ENCODE measurements at regions not wholly inside any gene's neighbourhood (a gene's known extent, or its start where the extent isn't known, plus 50 kb on each side); places are given as distances from the start of the nearest gene placed in this dataset.

- ATAC-seq (no peak), DNase-seq (ENCODE audit: low spot score) (no peak)
Observed at GRCh38 chr2:57894381-57894780, 152.2 kb upstream of the VRK2 start.

- no peak for DNase-seq (ENCODE audit: low spot score)
- no peak for ATAC-seq
Observed at GRCh38 chr2:57897920-57898319, 148.7 kb upstream of the VRK2 start.

DNA sequence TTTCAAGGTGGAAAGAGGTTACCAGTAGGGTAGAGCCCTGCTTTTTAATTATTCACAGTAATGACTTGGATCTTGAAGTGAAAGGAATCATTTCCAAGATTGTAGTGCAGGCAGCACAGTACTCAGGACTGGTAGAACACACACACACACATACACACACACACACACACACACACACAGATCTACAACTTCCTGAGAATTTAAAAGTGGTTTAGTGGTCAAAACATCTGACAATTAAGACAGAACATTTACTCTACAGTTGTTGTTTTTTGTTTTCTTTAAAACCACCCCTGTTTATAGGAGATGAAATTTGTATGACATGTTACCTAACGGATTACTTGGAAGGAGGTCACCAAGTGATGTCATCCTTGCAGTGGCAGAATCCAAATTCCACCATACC, 146.7 kb upstream of the VRK2 start:
- ATAC-seq (no peak), DNase-seq (ENCODE audit: low spot score) (no peak)

- no peak for DNase-seq (ENCODE audit: low spot score)
- ATAC-seq: no peak
Observed at GRCh38 chr2:57902578-57902977, 144.0 kb upstream of the VRK2 start.

GRCh38 chr2:57906152-57906732, 140.4 kb upstream of the VRK2 start:
- DNase-seq (ENCODE audit: low spot score) (no peak), ATAC-seq (peak; percentile 92)

GRCh38 chr2:57907411-57907810, 139.2 kb upstream of the VRK2 start:
- ATAC-seq (no peak), DNase-seq (ENCODE audit: low spot score) (no peak)

DNA sequence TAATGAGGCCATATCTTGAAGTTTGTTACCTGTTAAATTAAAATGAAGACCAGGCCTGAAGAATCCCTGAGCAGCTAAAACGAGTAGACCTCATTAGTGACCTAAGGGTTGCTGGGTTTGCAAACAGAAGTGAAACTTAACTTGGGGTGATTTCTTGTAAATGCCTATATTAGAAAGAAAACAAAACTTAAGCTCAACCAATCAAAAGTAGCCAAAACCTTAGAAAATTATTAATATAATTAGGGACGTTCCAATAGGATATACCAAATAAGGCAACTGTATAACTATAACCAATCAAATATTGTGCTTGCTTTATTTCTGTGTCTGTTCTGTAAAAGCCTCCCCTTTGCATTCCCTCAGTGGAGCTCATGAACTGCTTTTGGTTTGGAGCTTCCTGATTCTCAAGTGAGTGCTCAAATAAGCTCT, 137.9 kb upstream of the VRK2 start:
- DNase-seq (ENCODE audit: low spot score): no peak
- no peak for ATAC-seq

DNA sequence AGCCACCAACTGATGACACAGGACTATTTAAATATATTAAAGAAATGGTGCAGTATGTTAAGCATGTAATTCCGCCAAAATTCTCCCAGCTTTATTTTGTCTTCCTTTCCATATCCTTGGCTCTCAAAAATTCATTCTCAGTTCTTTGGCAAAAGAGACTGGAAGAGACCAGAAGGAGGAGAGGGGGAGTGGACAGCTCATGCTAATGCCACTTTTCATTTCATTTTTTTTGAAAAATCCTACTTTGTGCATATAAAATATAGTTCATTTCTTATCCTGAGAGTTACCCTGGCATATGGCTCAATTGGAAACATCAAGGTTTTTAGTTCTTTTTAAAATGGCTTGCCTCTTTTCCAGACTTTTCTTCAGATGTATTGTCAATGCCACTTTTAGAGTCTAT, 128.5 kb upstream of the VRK2 start:
- no peak for ATAC-seq
- DNase-seq (ENCODE audit: low spot score): no peak

DNA sequence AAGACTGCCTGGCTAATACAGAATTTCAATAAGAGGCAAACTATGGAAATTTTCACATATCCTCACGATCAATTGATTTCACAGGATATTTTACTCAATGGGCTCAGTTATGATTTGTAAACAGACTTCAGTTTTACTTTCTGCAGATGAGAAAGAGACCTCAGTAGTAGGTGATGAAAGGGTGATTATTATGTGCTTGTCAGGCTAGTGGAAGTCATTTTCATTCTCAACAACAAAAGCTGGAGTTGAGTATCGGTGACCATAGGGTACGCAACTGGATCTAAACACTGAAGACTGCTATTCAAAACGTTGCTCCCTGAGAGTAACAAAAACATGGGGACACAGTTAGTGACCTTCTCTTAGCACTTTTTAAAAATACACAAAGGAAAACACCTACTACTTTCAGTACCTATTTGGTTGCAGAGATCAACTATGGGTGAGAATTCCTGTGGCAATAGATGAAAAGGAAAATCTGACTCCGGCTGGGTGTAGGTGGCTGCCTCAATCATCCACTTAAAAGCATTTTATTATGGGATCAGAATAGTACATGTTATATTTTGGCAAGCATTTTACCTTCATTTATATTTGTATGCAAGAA, 126.2 kb upstream of the VRK2 start:
- no peak for DNase-seq (ENCODE audit: low spot score)
- ATAC-seq: no peak

- ATAC-seq (no peak), DNase-seq (ENCODE audit: low spot score) (no peak)
Observed at GRCh38 chr2:57934659-57935058, 111.9 kb upstream of the VRK2 start.

DNA sequence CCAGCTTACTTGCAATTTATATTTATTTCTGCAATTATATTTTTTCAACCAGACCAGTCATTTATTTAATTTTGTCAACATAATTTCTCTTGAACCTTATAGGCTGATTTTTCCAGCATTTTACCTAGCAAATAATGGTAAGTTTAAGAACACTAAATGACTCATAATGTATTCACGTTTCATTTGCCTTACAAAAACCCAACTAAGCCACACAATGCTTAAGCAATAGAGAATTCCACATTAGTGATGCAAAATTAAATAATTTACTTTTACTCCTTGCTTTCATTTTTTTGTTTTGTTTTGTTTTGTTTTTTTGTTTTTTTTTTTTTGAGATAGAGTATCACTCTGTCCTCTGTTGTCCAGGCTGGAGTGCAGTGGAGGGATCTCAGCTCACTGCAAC, 110.4 kb upstream of the VRK2 start:
- DNase-seq (ENCODE audit: low spot score): no peak
- ATAC-seq: no peak

DNA sequence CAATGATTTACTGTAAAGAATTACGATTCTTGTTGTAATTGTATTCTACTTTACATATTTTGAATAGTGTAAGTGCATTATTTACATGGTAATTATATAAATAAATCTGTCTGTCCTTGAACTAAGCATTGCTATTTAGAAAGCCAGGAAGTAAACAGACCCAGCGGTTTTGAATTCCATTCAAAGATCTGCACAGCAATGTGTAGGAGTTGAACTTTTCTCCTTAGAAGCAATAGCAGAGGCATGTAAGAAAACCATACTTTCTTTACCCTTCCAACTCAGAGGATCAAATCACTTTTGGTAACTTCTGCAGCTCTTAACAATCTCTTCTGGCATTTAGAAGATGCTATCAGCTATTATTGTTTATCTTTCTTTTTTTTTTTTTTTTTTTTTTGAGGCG, 109.2 kb upstream of the VRK2 start:
- no peak for ATAC-seq
- DNase-seq (ENCODE audit: low spot score): no peak

DNA sequence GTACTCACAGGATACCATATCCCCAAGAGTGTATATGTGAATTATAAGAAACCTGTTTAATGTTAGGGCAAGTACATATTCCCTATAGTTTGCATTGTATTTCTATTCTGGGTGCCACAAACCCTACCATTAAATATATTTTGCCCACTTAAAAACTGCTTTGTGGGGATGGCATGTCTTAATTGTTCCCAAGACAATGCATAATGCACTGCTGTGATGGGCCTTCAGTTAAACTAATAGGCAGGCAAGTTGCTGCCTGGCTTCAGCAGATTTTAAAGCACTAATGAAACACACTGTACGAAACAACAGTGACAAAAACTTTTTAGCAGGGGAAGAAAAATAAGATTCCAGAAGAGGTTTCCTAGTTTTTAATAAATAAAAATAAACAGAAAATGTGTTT, 104.8 kb upstream of the VRK2 start:
- no peak for ATAC-seq
- DNase-seq (ENCODE audit: low spot score): no peak

GRCh38 chr2:57943315-57943714, 103.3 kb upstream of the VRK2 start:
- DNase-seq (ENCODE audit: low spot score): no peak
- no peak for ATAC-seq

GRCh38 chr2:57947398-57947797, 99.2 kb upstream of the VRK2 start:
- no peak for ATAC-seq
- DNase-seq (ENCODE audit: low spot score): no peak

DNA sequence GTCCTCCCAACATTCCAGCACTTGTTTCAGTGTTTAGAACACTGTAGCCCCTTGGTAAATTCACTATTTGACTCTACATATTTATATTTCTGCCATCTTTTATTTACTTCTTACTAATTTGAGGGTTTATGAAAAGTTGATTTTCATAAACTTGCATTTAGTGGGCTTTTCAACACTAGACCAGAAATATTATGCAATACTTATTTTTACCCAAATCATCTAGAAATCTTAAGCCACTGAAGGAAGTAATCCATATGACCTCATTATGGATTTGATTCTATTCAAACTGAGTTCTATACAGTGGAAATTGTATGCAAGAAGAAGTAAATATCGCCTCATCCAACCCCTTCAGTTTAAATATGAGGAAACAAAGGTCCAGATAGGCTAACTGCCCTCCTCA, 92.6 kb upstream of the VRK2 start:
- no peak for DNase-seq (ENCODE audit: low spot score)
- ATAC-seq: no peak

DNA sequence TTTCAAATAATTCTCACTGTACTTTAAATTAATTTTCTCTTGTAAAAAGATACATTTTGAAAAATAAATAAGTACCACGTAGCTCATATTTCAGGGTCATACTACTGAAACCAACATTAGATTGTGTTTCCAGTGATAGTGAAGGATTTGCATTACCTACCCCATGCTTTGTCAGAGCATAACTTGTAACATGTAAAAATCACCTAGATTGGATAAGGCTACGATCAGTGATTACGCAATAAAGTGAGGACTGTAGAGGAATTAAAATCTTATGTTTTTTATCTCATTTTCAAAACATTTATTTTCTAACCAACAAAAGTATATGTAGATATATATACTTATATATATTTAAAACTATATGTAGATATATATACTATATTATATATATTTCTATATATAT, 89.4 kb upstream of the VRK2 start:
- DNase-seq (ENCODE audit: low spot score) (no peak), ATAC-seq (no peak)

DNA sequence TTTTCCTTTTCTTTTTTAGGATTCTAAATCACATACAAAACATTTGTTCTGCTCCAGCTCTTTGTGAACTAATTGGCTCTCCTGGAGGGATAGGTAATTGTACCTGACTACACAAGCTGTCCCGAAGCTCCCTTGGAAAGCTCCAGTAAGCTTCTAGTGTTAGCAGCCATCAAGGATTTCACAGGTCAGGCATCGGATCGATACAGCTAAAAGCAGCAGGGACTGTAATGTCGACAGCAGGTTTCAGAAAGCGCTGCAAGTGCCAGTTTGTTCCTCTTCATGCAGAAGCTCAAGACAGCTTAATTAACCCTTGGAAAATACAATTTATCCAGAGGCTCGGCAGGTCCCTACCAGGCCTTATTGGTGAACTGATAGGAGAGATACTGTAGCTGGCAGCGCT, 87.2 kb upstream of the VRK2 start:
- no peak for DNase-seq (ENCODE audit: low spot score)
- no peak for ATAC-seq

DNA sequence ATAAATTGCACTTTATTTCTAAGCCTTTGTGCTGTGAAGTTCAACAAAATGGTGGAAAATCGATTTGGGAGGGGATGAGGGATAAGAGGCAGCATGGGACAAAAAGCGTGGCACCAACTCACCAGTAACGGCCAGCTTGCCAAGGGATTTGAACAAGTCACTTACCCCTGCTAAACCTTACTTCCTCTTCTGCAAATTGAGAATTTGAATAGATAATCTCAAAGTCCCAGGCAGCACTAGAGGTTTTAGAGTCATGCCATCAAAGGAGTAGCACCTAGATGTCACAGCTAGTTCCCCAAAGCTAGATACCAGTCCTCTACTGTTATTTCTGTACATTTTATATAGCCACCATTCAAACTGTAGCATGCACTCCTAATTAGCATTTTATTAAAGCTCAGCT, 83.7 kb upstream of the VRK2 start:
- ATAC-seq (no peak), DNase-seq (ENCODE audit: low spot score) (no peak)

DNA sequence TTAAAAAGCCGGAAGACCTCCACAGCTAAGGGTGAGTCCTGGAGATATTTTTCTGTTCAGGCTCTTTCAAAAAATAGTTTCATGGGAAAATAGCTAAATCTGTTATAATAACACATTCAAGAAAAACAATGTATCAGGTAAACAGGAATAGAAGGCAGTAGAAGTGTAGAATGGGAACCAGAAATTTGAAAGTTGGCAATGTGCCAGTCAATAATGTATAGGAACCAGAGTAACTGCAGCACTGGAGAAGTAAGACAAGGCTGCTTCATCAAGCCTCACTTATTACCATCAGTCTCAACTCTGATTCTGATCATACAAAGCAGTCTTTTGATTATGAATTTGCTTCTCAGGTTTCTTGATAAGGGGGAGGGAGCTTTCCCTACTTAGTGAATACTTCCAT, 81.4 kb upstream of the VRK2 start:
- DNase-seq (ENCODE audit: low spot score): no peak
- no peak for ATAC-seq

DNA sequence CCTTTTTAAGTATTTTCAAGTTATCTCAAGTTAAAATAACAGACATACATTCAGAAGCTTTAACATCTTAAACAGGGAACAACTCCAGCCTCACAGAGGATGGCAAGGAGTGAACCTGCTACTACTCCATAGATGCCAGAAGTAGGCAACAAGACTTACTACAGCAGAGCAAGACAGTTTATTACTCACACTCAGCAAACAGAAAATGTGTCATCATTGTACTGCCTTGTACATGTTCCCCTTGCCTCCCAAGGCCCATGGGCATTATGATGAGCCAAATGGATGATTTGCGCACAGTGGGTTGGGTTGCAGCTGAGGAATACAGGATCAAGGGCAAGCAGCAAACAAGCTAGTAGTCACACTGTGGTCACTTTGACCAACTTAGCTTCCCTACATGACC, 80.6 kb upstream of the VRK2 start:
- ATAC-seq (no peak), DNase-seq (ENCODE audit: low spot score) (no peak)

- no peak for DNase-seq (ENCODE audit: low spot score)
- ATAC-seq: no peak
Observed at GRCh38 chr2:57973621-57974186, 72.9 kb upstream of the VRK2 start.

DNA sequence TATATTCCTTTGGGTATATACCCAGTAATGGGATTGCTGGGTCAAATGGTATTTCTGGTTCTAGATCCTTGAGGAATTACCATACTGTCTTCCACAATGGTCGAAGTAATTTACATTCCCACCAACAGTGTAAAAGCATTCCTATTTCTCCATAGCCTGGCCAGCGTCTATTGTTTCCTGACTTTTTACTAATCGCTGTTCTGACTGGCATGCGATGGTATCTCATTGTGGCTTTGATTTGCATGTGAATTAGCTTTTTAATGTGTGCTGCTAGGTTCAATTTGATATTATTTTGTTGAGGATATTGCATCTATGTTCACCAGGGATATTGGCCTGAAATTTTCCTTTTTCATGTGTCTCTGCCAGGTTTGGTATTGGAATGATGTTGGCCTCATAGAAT, 67.4 kb upstream of the VRK2 start:
- DNase-seq (ENCODE audit: low spot score): no peak
- ATAC-seq: no peak
